SH-SY5Y (cell line): ENCODE measurements at regions not wholly inside any gene's neighbourhood (a gene's known extent, or its start where the extent isn't known, plus 50 kb on each side); places are given as distances from the start of the nearest gene placed in this dataset.

Experiments
- GATA2 ChIP-seq: IDR thresholded peaks from 2 replicates; pipeline ENCODE4 v1.6.1; 2011; ENCODE audit warnings: mild to moderate bottlenecking, low read depth, low read length
- GATA3 ChIP-seq: IDR thresholded peaks from 2 replicates; pipeline ENCODE4 v1.6.1; 2011; ENCODE audit warnings: low read depth, mild to moderate bottlenecking, low read length, moderate library complexity

DNA sequence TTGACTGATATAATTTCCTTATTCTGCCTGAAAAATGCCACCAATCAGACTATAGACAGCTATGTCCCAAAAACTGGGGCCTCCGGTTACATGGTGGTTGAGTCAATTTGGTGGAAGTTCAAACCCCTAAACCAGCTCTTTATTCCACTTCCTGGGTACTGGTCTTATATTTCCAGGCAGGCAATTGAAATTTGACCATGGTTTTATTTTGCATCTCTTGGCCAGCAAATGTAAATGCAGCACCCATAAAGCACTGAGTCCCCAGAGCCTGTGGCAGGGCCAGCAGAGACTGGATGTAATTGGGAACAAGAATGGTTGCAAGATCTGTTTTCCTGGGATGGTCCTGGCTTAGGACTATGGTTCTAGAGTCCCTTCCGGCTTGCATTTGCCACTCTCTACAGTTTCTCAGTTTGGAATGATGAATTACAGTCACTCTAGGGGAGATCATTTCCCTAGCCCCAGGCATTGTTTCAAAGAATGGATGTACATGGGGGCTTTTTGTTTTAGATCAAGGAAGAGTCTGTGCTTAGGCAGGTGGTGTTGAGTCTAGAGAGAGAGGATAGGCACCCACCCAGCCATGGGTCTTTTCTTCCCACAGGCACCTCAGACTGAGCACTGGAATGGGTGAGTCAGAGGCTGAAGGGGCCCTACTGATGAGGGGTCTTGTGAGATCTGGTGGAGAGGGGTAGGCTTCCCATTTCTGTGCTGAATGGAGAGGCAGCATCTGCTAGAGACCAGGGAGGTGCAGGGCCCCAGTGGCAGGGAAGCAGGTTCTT is 108.4 kb upstream of the CDC42EP3 start:
- TF ChIP-seq GATA2, result no peak
- TF ChIP-seq GATA3, result no peak
